Lower lobe of right lung (tissue), 2 donors: ENCODE measurements at regions not wholly inside any gene's neighbourhood (a gene's known extent, or its start where the extent isn't known, plus 50 kb on each side); places are given as distances from the start of the nearest gene placed in this dataset.

Experiments
- ATAC-seq, 2 donors: fragments of 200-7000 bp; cut with Tn5 transposase; one replicate each; pipeline ENCODE4 v1.9.1; 2020 to 2022; ENCODE audit warnings: mild to moderate bottlenecking in 2 of 2, moderate library complexity in 2 of 2
- DNase-seq: peaks from one replicate; pipeline ENCODE4 v3.0.0-alpha.2; 2020
- H3K27ac ChIP-seq: fragments of 200-600 bp; one replicate; pipeline ENCODE4 v1.8.0; 2022
- H3K27me3 ChIP-seq: fragments of 200-600 bp; one replicate; pipeline ENCODE4 v1.8.0; 2022; ENCODE audit warnings: low read depth
- H3K36me3 ChIP-seq: fragments of 200-600 bp; one replicate; pipeline ENCODE4 v1.8.0; 2022; ENCODE audit warnings: mild to moderate bottlenecking
- H3K4me1 ChIP-seq: fragments of 200-600 bp; one replicate; pipeline ENCODE4 v1.8.0; 2022
- H3K4me3 ChIP-seq: fragments of 200-600 bp; one replicate; pipeline ENCODE4 v1.8.0; 2022; ENCODE audit warnings: mild to moderate bottlenecking
- H3K9me3 ChIP-seq: fragments of 200-600 bp; one replicate; pipeline ENCODE4 v1.8.0; 2022
- intact Hi-C: fragments of 100-400 bp; cut with DNase I; formaldehyde crosslinking; loops from one replicate; pipeline ENCODE4 v1.11.0; 2022
- TF ChIP-seq, protein P1 (sequence below): fragments of 200-600 bp; IDR thresholded peaks from one replicate; pipeline ENCODE4 v1.8.0; 2022; ENCODE audit warnings: antibody characterized with exemption, mild to moderate bottlenecking
- donor health status: DM: no; HTN: yes; CAD: no; lungs with severe emphysema.

DNA sequence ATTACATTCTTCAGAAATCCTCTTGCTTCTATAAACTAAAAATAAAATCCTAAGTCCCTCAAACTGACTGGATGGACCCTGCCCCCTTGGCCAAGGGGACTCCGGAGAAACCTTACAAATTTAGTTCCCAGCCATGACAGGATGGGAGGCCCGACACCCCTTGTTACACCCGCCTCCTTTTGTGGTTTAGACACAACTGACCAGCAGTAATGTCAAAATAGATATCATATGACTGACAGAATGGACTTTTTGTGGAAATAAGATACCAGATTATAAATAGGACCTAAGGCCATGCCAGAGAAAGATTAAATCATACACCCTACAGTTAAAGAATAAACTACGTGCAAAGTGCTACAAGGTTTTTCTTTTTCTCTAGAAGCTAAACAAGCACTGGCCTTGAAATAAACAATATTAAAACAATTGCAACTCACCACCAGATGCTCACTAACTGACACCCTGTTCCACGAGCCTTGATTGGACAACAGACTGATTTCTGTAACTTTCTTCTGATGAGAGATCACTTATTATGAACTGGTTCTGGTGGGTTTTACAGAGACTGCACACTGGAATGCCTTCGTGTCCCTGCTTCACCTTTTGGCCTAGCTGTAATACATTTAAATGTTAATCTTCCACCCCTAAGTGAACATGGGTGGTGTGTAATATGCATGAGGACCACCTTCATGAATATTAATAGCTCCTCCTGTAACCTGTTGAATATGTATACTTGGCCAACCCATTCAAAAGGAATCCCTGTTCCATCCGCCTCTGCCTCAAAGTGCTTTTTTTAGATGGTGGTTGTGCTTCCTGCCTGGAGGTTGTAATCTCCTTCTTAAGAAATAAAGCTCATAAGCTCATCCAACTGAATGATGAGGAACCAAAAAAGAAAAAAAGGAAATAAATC lies 99.6 kb downstream of the ODF2L start:
- Histone ChIP-seq H3K4me1 (no peaks in the 10 kb centered on the region), H3K36me3 (no peaks in the 10 kb centered on the region), H3K9me3 (no peaks in the 10 kb centered on the region), H3K27me3 (no peaks in the 10 kb centered on the region), H3K27ac (no peak overlapping the region), H3K4me3 (no peak overlapping the region)
- TF ChIP-seq, protein P1, sequence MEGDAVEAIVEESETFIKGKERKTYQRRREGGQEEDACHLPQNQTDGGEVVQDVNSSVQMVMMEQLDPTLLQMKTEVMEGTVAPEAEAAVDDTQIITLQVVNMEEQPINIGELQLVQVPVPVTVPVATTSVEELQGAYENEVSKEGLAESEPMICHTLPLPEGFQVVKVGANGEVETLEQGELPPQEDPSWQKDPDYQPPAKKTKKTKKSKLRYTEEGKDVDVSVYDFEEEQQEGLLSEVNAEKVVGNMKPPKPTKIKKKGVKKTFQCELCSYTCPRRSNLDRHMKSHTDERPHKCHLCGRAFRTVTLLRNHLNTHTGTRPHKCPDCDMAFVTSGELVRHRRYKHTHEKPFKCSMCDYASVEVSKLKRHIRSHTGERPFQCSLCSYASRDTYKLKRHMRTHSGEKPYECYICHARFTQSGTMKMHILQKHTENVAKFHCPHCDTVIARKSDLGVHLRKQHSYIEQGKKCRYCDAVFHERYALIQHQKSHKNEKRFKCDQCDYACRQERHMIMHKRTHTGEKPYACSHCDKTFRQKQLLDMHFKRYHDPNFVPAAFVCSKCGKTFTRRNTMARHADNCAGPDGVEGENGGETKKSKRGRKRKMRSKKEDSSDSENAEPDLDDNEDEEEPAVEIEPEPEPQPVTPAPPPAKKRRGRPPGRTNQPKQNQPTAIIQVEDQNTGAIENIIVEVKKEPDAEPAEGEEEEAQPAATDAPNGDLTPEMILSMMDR: no peak
- intact Hi-C loops: no loop called here
- DNase-seq: no peak
- ATAC-seq: no peak

DNA sequence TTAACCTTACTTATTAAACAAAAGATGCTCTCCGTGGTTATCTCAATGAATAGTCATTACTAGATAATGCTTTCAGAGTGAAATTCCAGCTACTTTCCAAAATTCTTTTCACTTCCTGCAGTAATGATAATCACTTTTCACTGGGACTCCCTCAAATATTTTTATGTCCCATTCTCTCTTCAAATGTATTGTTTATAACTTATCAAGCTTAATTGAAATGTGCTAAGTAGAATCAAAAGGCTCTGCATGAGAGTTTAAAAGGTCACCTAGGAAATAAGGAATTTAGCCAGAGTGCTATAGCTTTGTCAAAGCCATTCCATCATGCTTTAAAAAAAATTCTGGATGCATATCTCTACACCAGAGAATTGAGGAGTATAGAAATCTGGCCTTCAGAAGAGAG lies 106.4 kb downstream of the ODF2L start:
- H3K4me1 ChIP-seq: no peaks in the 10 kb centered on the region
- DNase-seq: no peak
- TF ChIP-seq, protein P1: no peak
- ATAC-seq: no peak
- no peak overlapping the region for H3K4me3 ChIP-seq
- H3K9me3 ChIP-seq: no peaks in the 10 kb centered on the region
- H3K27me3 ChIP-seq: no peaks in the 10 kb centered on the region
- intact Hi-C loops: no loop called here
- H3K27ac ChIP-seq: no peak overlapping the region
- no peaks in the 10 kb centered on the region for H3K36me3 ChIP-seq

DNA sequence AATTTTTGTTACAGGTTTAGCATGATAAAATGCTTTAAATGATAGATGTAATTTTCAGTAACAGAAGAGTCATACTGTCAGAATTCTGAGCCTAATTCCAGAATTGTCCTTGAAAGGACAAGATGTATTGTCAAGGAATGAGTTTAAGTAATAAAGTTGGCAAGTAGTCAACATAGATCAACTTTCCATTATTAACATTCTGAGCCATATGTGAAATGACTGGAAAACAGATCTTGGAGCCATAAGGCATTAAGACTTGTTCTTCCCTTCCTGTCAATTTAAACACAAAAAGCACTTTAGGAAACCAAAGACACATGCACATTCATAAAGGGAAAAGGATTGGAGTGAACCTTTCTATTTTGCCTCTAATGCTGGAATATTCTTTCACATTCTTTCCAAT lies 107.0 kb downstream of the ODF2L start:
- no peak for DNase-seq

DNA sequence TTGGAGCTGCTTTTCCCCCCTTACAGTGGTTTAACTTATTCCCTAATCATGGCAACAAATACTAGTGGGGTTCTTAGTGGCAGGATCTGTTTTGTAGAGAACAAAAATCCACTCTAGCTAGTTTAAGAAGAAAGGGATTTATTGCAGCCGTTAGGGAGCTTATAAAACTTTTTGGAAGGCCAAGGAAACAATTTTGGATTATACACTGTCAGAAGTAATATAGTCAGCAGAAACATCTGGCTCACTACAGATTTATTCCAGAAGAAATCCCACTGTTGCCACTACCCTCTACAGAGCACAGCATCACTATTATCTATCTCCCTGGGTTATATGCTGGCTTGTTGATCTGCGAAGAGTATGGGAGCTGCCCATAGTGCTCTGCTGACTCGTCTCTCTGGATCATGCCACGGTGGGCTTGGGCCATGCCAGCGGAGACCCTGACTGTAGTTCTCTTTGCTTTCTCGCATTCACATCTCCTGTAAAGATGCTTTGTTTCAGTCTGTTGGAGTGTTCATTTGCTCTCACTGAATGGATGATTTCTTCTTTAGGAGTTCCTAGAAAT lies 107.5 kb downstream of the ODF2L start:
- Histone ChIP-seq H3K27me3 (no peaks in the 10 kb centered on the region), H3K4me1 (no peaks in the 10 kb centered on the region), H3K4me3 (no peak overlapping the region), H3K9me3 (no peaks in the 10 kb centered on the region), H3K27ac (no peak overlapping the region), H3K36me3 (no peaks in the 10 kb centered on the region)
- TF ChIP-seq, protein P1: no peak
- ATAC-seq (no peak), DNase-seq (no peak)
- intact Hi-C loops: no loop called here

More for the DNA sequence above, 107.0 kb downstream of the ODF2L start:
- Histone ChIP-seq H3K27me3 (no peaks in the 10 kb centered on the region), H3K27ac (no peak overlapping the region), H3K4me3 (no peak overlapping the region), H3K9me3 (no peaks in the 10 kb centered on the region), H3K4me1 (no peaks in the 10 kb centered on the region), H3K36me3 (no peaks in the 10 kb centered on the region)
- TF ChIP-seq, protein P1: no peak
- no peak for ATAC-seq
- intact Hi-C loops: no loop called here

DNA sequence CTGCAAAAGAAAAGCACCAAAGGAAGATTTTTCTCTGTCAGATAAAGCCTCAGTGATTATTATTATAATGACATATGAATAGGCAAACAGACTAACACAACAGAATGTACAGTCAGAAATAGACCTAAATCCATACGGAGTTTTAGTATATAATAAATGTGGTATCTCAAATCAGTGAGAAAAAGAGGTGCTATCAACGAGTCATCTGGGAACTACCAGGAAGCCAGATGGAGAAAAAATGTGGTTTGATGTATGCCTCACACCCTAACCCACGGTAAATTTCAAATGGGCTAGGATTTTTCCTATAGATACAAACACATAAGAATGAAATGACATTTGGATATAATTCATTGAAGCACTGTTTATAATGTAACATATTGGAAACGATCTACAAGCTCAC lies 110.3 kb downstream of the ODF2L start:
- ATAC-seq (no peak), DNase-seq (no peak)
- Histone ChIP-seq H3K4me1 (no peaks in the 10 kb centered on the region), H3K9me3 (no peaks in the 10 kb centered on the region), H3K27ac (no peak overlapping the region), H3K36me3 (no peaks in the 10 kb centered on the region), H3K27me3 (no peaks in the 10 kb centered on the region), H3K4me3 (no peak overlapping the region)
- TF ChIP-seq, protein P1: no peak
- intact Hi-C loops: no loop called here
